ENCODE measurements at regions not wholly inside any gene's neighbourhood (a gene's known extent, or its start where the extent isn't known, plus 50 kb on each side); places are given as distances from the start of the nearest gene placed in this dataset.

DNA sequence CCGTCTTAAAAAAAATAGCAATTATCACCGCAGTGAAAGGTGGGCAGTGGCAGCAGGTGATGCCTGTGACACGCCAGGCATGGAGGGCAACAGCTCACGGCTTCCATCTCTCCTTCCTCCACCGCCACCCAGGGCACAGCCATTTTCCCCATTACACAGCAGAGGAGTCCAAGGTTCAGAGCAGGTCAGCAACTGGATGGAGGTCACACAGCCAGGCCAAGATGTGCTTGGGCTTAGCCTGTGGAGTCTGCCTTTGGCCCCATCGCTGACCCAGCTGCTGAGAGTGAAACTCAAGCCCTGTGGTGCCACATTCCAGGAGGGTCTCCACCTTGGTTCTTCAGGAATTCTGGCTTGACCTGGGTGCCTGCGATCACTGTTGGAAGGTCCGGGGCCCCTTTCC is 411.1 kb downstream of the SHANK2 start:
- ATAC-seq (ENCODE audit: insufficient read depth, low FRiP score) (no peak), DNase-seq (no peak)
- H3K9me3 ChIP-seq (ENCODE audit: control insufficient read depth in 4 of 4, insufficient read depth in 3 of 4, low read length in 3 of 4) = peaks cover 0 to 6% (median 0%) of the 10 kb centered on the region in 4 donors
- H3K27ac ChIP-seq (ENCODE audit: low read depth in 1 of 2, low read length in 1 of 2) = no peak overlapping the region
- H3K36me3 ChIP-seq (ENCODE audit: control insufficient read depth in 4 of 4, insufficient read depth in 4 of 4, low read length in 4 of 4) = no peaks in the 10 kb centered on the region
- no peaks in the 10 kb centered on the region for H3K27me3 ChIP-seq (ENCODE audit: control insufficient read depth in 3 of 3, insufficient read depth in 3 of 3, low read length in 2 of 3)
- H3K4me1 ChIP-seq (ENCODE audit: control insufficient read depth in 5 of 5, insufficient read depth in 5 of 5, low read length in 5 of 5) = no peaks in the 10 kb centered on the region
- H3K4me3 ChIP-seq = no peak overlapping the region
- WGBS, 2 donors = 93 to 95% methylated on average over 8 of the region's 8 CpGs
- TF ChIP-seq, protein P1, sequence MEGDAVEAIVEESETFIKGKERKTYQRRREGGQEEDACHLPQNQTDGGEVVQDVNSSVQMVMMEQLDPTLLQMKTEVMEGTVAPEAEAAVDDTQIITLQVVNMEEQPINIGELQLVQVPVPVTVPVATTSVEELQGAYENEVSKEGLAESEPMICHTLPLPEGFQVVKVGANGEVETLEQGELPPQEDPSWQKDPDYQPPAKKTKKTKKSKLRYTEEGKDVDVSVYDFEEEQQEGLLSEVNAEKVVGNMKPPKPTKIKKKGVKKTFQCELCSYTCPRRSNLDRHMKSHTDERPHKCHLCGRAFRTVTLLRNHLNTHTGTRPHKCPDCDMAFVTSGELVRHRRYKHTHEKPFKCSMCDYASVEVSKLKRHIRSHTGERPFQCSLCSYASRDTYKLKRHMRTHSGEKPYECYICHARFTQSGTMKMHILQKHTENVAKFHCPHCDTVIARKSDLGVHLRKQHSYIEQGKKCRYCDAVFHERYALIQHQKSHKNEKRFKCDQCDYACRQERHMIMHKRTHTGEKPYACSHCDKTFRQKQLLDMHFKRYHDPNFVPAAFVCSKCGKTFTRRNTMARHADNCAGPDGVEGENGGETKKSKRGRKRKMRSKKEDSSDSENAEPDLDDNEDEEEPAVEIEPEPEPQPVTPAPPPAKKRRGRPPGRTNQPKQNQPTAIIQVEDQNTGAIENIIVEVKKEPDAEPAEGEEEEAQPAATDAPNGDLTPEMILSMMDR (IDR thresholded peaks at IDR 0.05; ENCODE audit: control extremely low read depth, extremely low read depth) = no peak
- no peak overlapping the region for H3K9ac ChIP-seq (ENCODE audit: insufficient read depth in 1 of 2, low read length in 2 of 2)

- WGBS, 2 donors = 85 to 90% methylated on average over 6 of the region's 6 CpGs
- Histone ChIP-seq H3K4me1 (ENCODE audit: control insufficient read depth in 5 of 5, insufficient read depth in 5 of 5, low read length in 5 of 5) (no peaks in the 10 kb centered on the region), H3K27ac (ENCODE audit: low read depth in 1 of 2, low read length in 1 of 2) (no peak overlapping the region), H3K9ac (ENCODE audit: insufficient read depth in 1 of 2, low read length in 2 of 2) (no peak overlapping the region), H3K36me3 (ENCODE audit: control insufficient read depth in 4 of 4, insufficient read depth in 4 of 4, low read length in 4 of 4) (no peaks in the 10 kb centered on the region), H3K9me3 (ENCODE audit: control insufficient read depth in 4 of 4, insufficient read depth in 3 of 4, low read length in 3 of 4) (peaks cover 0 to under 1% (median 0%) of the 10 kb centered on the region in 4 donors), H3K4me3 (no peak overlapping the region), H3K27me3 (ENCODE audit: control insufficient read depth in 3 of 3, insufficient read depth in 3 of 3, low read length in 2 of 3) (no peaks in the 10 kb centered on the region)
- TF ChIP-seq, protein P1 (IDR thresholded peaks at IDR 0.05; ENCODE audit: control extremely low read depth, extremely low read depth) = no peak
- DNase-seq = no peak
- no peak for ATAC-seq (ENCODE audit: insufficient read depth, low FRiP score)
Measured at GRCh38 chr11:70842256-70842655, 410.1 kb downstream of the SHANK2 start.

- no peak for DNase-seq
- no peaks in the 10 kb centered on the region for H3K27me3 ChIP-seq (ENCODE audit: control insufficient read depth in 3 of 3, insufficient read depth in 3 of 3, low read length in 2 of 3)
- H3K9ac ChIP-seq (ENCODE audit: insufficient read depth in 1 of 2, low read length in 2 of 2) = no peak overlapping the region
- H3K9me3 ChIP-seq (ENCODE audit: control insufficient read depth in 4 of 4, insufficient read depth in 3 of 4, low read length in 3 of 4) = peaks cover 0 to 1% (median 0%) of the 10 kb centered on the region in 4 donors
- no peak overlapping the region for H3K27ac ChIP-seq (ENCODE audit: low read depth in 1 of 2, low read length in 1 of 2)
- 88 to 90% methylated on average over 14 of the region's 14 CpGs for WGBS, 2 donors
- no peaks in the 10 kb centered on the region for H3K4me1 ChIP-seq (ENCODE audit: control insufficient read depth in 5 of 5, insufficient read depth in 5 of 5, low read length in 5 of 5)
- H3K36me3 ChIP-seq (ENCODE audit: control insufficient read depth in 4 of 4, insufficient read depth in 4 of 4, low read length in 4 of 4) = no peaks in the 10 kb centered on the region
- ATAC-seq (ENCODE audit: insufficient read depth, low FRiP score) = no peak
- TF ChIP-seq, protein P1 (IDR thresholded peaks at IDR 0.05; ENCODE audit: control extremely low read depth, extremely low read depth) = no peak
- no peak overlapping the region for H3K4me3 ChIP-seq
Measured at GRCh38 chr11:70842701-70843100, 409.7 kb downstream of the SHANK2 start.

DNA sequence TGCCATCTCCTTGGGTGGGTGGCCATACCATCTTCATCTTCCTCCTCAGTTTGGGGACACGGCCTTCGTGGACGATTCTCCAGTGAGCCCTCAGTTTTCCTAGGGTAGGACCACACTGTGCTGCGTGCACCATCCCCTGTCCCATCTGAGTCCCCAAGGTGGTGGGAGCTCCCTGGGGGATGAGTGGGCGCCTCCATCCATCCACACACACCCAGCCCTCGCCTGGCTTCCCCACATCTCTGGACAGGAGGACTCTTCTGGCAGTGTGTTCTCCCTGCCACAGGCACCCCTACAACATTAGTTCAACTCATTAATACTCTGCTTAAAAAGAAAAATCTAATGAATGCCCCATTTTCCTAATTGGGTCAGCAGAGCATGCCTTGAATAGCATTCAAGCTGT is 408.5 kb downstream of the SHANK2 start:
- DNase-seq (no peak), ATAC-seq (ENCODE audit: insufficient read depth, low FRiP score) (no peak)
- Histone ChIP-seq H3K4me1 (ENCODE audit: control insufficient read depth in 5 of 5, insufficient read depth in 5 of 5, low read length in 5 of 5) (no peaks in the 10 kb centered on the region), H3K27me3 (ENCODE audit: control insufficient read depth in 3 of 3, insufficient read depth in 3 of 3, low read length in 2 of 3) (no peaks in the 10 kb centered on the region), H3K4me3 (no peak overlapping the region), H3K9ac (ENCODE audit: insufficient read depth in 1 of 2, low read length in 2 of 2) (no peak overlapping the region), H3K27ac (ENCODE audit: low read depth in 1 of 2, low read length in 1 of 2) (no peak overlapping the region), H3K36me3 (ENCODE audit: control insufficient read depth in 4 of 4, insufficient read depth in 4 of 4, low read length in 4 of 4) (no peaks in the 10 kb centered on the region), H3K9me3 (ENCODE audit: control insufficient read depth in 4 of 4, insufficient read depth in 3 of 4, low read length in 3 of 4) (peaks cover 0 to 2% (median 0%) of the 10 kb centered on the region in 4 donors)
- TF ChIP-seq, protein P1 (IDR thresholded peaks at IDR 0.05; ENCODE audit: control extremely low read depth, extremely low read depth) = no peak
- WGBS, 2 donors = 94% methylated on average over 6 of the region's 6 CpGs

Measured in lung (tissue), 11 donors.